A673 (cell line): ENCODE measurements at regions not wholly inside any gene's neighbourhood (a gene's known extent, or its start where the extent isn't known, plus 50 kb on each side); places are given as distances from the start of the nearest gene placed in this dataset.

Experiments
- EZH2 ChIP-seq: fragments of 200-600 bp; sonication (generic); IDR thresholded peaks from 2 replicates; pipeline ENCODE4 v1.6.1; 2017; ENCODE audit warnings: borderline replicate concordance, low read depth, mild to moderate bottlenecking, mixed read lengths, antibody characterized with exemption, low read length; ENCODE audit not compliant: poor library complexity, severe bottlenecking
- TF ChIP-seq, protein P1 (sequence below): fragments of 300-800, 200-600 bp; sonication (generic); conservative IDR thresholded peaks from 2 replicates; pipeline ENCODE4 v1.5.1; 2017; ENCODE audit warnings: low read depth, mild to moderate bottlenecking, antibody characterized with exemption, low read length, moderate library complexity, mixed read lengths

DNA sequence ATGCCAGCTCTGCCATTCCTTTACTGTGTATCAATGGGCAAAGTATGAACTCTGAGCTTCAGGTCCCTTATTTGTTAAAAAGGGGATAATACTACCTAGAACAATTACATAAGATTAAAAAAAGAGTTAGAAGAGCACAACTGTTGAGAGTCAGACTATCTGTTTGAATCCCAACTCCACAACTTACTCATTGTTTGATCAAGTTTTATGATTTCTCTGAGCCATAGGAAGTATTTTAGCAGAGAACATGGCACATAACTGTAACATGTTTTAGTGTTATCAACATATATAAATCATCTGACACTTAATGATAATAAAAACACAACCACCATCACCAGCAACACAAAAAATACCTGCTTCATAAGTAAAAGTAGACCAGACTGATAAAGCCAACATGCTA lies 421.3 kb downstream of the ZFHX3 start:
- TF ChIP-seq, protein P1, sequence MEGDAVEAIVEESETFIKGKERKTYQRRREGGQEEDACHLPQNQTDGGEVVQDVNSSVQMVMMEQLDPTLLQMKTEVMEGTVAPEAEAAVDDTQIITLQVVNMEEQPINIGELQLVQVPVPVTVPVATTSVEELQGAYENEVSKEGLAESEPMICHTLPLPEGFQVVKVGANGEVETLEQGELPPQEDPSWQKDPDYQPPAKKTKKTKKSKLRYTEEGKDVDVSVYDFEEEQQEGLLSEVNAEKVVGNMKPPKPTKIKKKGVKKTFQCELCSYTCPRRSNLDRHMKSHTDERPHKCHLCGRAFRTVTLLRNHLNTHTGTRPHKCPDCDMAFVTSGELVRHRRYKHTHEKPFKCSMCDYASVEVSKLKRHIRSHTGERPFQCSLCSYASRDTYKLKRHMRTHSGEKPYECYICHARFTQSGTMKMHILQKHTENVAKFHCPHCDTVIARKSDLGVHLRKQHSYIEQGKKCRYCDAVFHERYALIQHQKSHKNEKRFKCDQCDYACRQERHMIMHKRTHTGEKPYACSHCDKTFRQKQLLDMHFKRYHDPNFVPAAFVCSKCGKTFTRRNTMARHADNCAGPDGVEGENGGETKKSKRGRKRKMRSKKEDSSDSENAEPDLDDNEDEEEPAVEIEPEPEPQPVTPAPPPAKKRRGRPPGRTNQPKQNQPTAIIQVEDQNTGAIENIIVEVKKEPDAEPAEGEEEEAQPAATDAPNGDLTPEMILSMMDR, result no peak
- TF ChIP-seq EZH2, result no peak
